Uterus (tissue), 3 donors: ENCODE measurements at regions not wholly inside any gene's neighbourhood (a gene's known extent, or its start where the extent isn't known, plus 50 kb on each side); places are given as distances from the start of the nearest gene placed in this dataset.

ENCODE experiments used
- DNase-seq, 2 donors: peaks; one replicate each; pipeline ENCODE4 v3.0.0-alpha.2; 2019 to 2020
- H3K27ac ChIP-seq, 2 donors: fragments of 200-600 bp; sonication (generic); 1 replicate in 1 of 2; 2 replicates in 1 of 2; pipeline ENCODE4 v1.5.1; 2016 to 2018
- H3K27me3 ChIP-seq, 2 donors: fragments of 200-600 bp; sonication (generic); one replicate each; pipeline ENCODE4 v1.5.1; 2018 to 2019; ENCODE audit warnings: control low read depth in 1 of 2
- H3K36me3 ChIP-seq, 2 donors: fragments of 200-600 bp; sonication (generic); one replicate each; pipeline ENCODE4 v1.5.1; 2019; ENCODE audit warnings: control low read depth in 1 of 2
- H3K4me1 ChIP-seq, 2 donors: fragments of 200-600 bp; sonication (generic); one replicate each; pipeline ENCODE4 v1.5.1; 2018 to 2019; ENCODE audit warnings: control low read depth in 1 of 2
- H3K4me3 ChIP-seq, 2 donors: fragments of 200-600 bp; sonication (generic); 1 replicate in 1 of 2; 2 replicates in 1 of 2; pipeline ENCODE4 v1.5.1; 2018 to 2019; ENCODE audit warnings: mild to moderate bottlenecking in 1 of 2
- H3K9me3 ChIP-seq, 2 donors: fragments of 200-600 bp; sonication (generic); one replicate each; pipeline ENCODE4 v1.5.1; 2019; ENCODE audit warnings: control low read depth in 1 of 2
- POLR2A ChIP-seq, 2 donors: fragments of 450-650 bp; IDR thresholded peaks; one replicate each; pipeline ENCODE4 v1.6.1; 2016; ENCODE audit warnings: antibody characterized with exemption in 2 of 2, mild to moderate bottlenecking in 1 of 2, moderate library complexity in 1 of 2
- intact Hi-C: fragments of 100-400 bp; cut with DNase I; formaldehyde crosslinking; loops from one replicate; pipeline ENCODE4 v1.15.1; 2023; ENCODE audit warnings: low total_unique reads
- TF ChIP-seq, protein P1 (sequence below), 4 experiments: fragments of 200-600 bp in 2 of 4; fragments of 450-650 bp in 2 of 4; sonication (generic) in 2 of 4; IDR thresholded peaks; one replicate each; pipeline ENCODE4 v1.5.1; 2016 to 2019; ENCODE audit warnings: antibody characterized with exemption in 4 of 4, mild to moderate bottlenecking in 2 of 4, moderate library complexity in 1 of 4
- donor health status: DM: yes; HTN: yes; CAD: no.

DNA sequence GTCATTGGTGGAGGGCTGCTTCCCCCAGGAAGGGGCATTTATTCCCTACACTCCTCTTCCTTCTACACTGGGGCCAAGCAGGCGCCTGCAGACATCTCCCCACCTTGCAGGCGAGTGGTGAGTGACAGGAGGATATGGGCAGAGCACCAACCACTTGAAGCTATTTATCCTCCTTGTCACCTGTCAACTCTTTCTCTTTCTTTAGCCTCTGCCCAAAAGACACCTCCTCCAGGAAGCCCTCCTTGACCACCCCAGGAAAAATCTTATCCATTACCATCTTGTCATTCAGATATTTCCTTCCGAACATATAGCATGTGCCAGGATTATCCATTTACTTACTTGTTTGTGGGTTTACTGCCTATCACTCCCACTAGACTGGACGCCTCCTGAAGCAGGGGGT is 362.4 kb downstream of the MN1 start:
- Histone ChIP-seq H3K27me3 (no peaks in the 10 kb centered on the region), H3K36me3 (no peaks in the 10 kb centered on the region), H3K4me1 (peaks cover 0 to 3% of the 10 kb centered on the region in 2 donors), H3K9me3 (no peaks in the 10 kb centered on the region), H3K4me3 (no peak overlapping the region), H3K27ac (no peak overlapping the region)
- no peak for DNase-seq
- intact Hi-C loops = no loop called here
- TF ChIP-seq, protein P1, sequence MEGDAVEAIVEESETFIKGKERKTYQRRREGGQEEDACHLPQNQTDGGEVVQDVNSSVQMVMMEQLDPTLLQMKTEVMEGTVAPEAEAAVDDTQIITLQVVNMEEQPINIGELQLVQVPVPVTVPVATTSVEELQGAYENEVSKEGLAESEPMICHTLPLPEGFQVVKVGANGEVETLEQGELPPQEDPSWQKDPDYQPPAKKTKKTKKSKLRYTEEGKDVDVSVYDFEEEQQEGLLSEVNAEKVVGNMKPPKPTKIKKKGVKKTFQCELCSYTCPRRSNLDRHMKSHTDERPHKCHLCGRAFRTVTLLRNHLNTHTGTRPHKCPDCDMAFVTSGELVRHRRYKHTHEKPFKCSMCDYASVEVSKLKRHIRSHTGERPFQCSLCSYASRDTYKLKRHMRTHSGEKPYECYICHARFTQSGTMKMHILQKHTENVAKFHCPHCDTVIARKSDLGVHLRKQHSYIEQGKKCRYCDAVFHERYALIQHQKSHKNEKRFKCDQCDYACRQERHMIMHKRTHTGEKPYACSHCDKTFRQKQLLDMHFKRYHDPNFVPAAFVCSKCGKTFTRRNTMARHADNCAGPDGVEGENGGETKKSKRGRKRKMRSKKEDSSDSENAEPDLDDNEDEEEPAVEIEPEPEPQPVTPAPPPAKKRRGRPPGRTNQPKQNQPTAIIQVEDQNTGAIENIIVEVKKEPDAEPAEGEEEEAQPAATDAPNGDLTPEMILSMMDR (IDR thresholded peaks at IDR 0.05) = no peak
- no peak for TF ChIP-seq POLR2A (IDR thresholded peaks at IDR 0.05)

DNA sequence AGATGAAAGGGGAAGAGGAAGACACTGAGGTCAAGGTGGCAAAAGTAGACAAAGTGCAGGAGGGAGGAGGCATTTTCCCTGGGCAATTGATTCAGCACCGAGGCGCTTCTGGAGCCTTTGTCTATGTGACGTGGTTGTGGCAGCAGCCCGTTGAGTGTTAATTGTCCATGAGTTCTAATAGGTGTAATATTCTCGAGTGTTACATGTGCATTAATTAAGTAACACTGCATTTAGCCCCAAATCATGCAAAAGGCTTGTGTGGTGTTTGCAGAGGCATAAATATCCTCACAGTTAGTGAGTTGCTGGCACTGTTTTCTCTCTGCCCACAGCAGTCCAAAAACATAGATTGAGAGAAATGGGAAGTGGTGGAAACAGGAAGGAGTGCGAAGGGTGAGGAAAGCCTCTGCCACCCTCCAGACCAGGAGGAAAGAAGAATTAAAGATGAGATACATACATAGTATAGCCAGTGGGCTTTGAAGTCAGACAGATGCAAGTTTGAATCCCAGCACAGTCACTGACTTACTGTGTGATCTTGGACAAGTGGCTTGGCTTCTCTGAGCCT is 361.2 kb downstream of the MN1 start:
- Histone ChIP-seq H3K27ac (no peak overlapping the region), H3K4me3 (no peak overlapping the region), H3K27me3 (no peaks in the 10 kb centered on the region), H3K36me3 (no peaks in the 10 kb centered on the region), H3K9me3 (no peaks in the 10 kb centered on the region), H3K4me1 (peaks cover 0 to 3% of the 10 kb centered on the region in 2 donors)
- intact Hi-C loops = no loop called here
- TF ChIP-seq, protein P1 (IDR thresholded peaks at IDR 0.05) = no peak
- no peak for TF ChIP-seq POLR2A (IDR thresholded peaks at IDR 0.05)
- no peak for DNase-seq

DNA sequence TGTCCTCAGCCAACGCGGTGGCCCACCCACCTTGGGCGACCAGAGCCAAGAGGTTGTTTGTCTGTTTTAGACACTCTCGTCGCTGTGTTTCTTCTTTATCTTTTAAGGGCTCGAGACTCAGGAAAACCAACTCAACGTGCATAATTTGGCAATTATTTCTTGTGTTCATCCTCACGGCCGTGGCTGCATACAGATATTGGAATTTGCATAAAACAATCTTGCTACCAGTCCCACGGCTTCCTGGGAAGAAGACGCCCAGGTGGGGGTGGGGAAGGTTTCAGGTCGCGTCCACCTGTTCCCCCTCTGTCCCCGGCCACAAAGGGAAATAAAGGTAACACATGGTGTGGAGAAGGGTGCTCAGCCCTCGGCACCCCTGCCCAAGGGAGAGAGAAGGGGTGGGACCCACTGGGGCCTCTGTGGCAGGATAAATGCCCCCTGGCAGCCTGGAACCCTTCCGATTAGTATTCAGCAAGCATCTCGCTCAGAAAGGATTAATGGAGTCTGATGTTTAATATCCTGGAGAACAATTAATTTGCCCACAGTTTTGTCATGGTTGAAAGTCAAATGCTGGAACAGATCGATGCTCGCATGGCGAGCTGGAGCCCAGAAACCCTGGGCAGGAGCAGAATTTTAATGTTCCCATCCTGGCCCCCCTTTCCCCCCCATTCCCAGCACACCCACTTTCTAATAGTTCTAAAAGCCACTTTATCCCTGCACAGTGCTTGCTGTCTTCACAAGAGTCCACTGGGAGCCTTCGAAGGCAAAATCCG is 359.7 kb downstream of the MN1 start:
- Histone ChIP-seq H3K36me3 (no peaks in the 10 kb centered on the region), H3K27ac (no peak overlapping the region), H3K4me3 (no peak overlapping the region), H3K9me3 (no peaks in the 10 kb centered on the region), H3K27me3 (no peaks in the 10 kb centered on the region), H3K4me1 (peaks cover 0 to 3% of the 10 kb centered on the region in 2 donors)
- no peak for DNase-seq
- no peak for TF ChIP-seq POLR2A (IDR thresholded peaks at IDR 0.05)
- TF ChIP-seq, protein P1 (IDR thresholded peaks at IDR 0.05) = no peak
- intact Hi-C loops = no loop called here

DNA sequence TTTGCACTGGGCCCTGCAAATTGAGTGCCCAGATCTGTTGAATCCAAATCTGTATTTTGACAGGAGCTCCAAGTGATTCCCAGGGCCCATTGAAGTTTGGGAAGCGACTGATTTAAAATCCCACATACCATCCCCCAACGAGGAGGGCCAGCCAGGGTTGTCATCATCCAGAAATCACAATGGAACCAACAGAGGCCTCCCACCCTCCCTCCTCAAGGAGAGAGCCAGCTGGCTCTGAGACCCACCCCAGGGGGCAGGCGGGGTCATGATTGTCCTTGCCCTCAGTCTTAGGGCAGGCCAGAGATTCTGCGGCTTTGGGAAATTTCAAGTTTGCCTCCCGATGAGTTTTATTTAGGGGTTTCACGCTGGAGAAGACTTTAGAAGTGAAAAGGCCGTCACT is 358.2 kb downstream of the MN1 start:
- TF ChIP-seq, protein P1 (IDR thresholded peaks at IDR 0.05) = no peak
- no peak for TF ChIP-seq POLR2A (IDR thresholded peaks at IDR 0.05)
- no peak for DNase-seq
- Histone ChIP-seq H3K27me3 (no peaks in the 10 kb centered on the region), H3K36me3 (no peaks in the 10 kb centered on the region), H3K4me1 (peaks cover 0 to 2% of the 10 kb centered on the region in 2 donors), H3K27ac (no peak overlapping the region), H3K4me3 (no peak overlapping the region), H3K9me3 (no peaks in the 10 kb centered on the region)
- intact Hi-C loops = no loop called here

DNA sequence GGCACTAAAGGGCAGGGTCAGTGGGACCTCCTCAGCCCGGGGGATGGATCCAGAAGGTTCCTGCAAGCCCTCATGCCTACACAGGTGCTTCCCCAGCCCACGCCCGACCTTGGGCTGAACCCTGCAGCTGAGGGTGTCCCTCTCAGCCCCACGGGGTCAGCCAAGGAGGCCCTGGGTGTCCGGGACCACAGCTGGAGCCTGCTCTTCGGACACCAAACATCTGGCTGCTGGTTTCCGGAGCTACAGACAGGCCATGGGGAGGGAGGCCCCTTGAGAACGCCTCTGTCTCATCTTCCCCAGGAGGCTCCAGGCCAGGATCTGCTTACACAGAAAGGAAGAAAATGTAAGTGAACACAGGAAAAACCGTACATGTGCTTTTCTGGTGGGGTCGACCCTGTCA is 355.7 kb downstream of the MN1 start:
- intact Hi-C loops = no loop called here
- TF ChIP-seq, protein P1 (IDR thresholded peaks at IDR 0.05) = no peak
- no peak for TF ChIP-seq POLR2A (IDR thresholded peaks at IDR 0.05)
- DNase-seq = peak; percentile 20 to 58
- Histone ChIP-seq H3K4me3 (no peak overlapping the region), H3K27ac (no peak overlapping the region), H3K27me3 (no peaks in the 10 kb centered on the region), H3K36me3 (no peaks in the 10 kb centered on the region), H3K4me1 (no peaks in the 10 kb centered on the region), H3K9me3 (no peaks in the 10 kb centered on the region)
